ENCODE measurements at regions not wholly inside any gene's neighbourhood (a gene's known extent, or its start where the extent isn't known, plus 50 kb on each side); places are given as distances from the start of the nearest gene placed in this dataset.

- no peak for DNase-seq (ENCODE audit: low read depth)
Observed at GRCh38 chr1:244952280-244952933, 88.1 kb upstream of the HNRNPU start.

GRCh38 chr1:244948416-244948815 is 84.1 kb upstream of the HNRNPU start:
- DNase-seq (ENCODE audit: low read depth) = no peak

- no peak for DNase-seq (ENCODE audit: low read depth)
Observed at GRCh38 chr1:244945109-244945671, 80.8 kb upstream of the HNRNPU start.

GRCh38 chr1:244941121-244941520 is 76.8 kb upstream of the HNRNPU start:
- no peak for DNase-seq (ENCODE audit: low read depth)

GRCh38 chr1:244937099-244937498 is 72.8 kb upstream of the HNRNPU start:
- no peak for DNase-seq (ENCODE audit: low read depth)

- DNase-seq (ENCODE audit: low read depth) = no peak
Observed at GRCh38 chr1:244920911-244921761, 56.8 kb upstream of the HNRNPU start.

- DNase-seq (ENCODE audit: low read depth) = no peak
Observed at GRCh38 chr1:244919320-244920282, 55.3 kb upstream of the HNRNPU start.

- DNase-seq (ENCODE audit: low read depth) = peak; percentile 10
Observed at GRCh38 chr1:244918421-244919319, 54.3 kb upstream of the HNRNPU start.

GRCh38 chr1:244917073-244917670 is 52.8 kb upstream of the HNRNPU start:
- DNase-seq (ENCODE audit: low read depth) = no peak

- no peak for DNase-seq (ENCODE audit: low read depth)
Observed at GRCh38 chr1:244915736-244916135, 51.4 kb upstream of the HNRNPU start.

- DNase-seq (ENCODE audit: low read depth) = no peak
Observed at GRCh38 chr1:244914761-244915160, 50.4 kb upstream of the HNRNPU start.
